Cardiac muscle cell (in vitro differentiated cells and primary cell): ENCODE measurements at regions not wholly inside any gene's neighbourhood (a gene's known extent, or its start where the extent isn't known, plus 50 kb on each side); places are given as distances from the start of the nearest gene placed in this dataset.

ENCODE experiments used
- DNase-seq, 2 donors: peaks; one replicate each; pipeline versions ENCODE4 v3.0.0 to v3.0.0-alpha.2; 2010 to 2017; ENCODE audit warnings: low read depth in 1 of 2, low spot score in 1 of 2
- H3K27ac ChIP-seq: fragments of 200-600 bp; sonication (generic); 2 replicates; pipeline ENCODE4 v1.5.1; 2016
- H3K27me3 ChIP-seq: fragments of 200-600 bp; sonication (generic); 2 replicates; pipeline ENCODE4 v1.6.0; 2016; ENCODE audit warnings: control low read depth
- H3K36me3 ChIP-seq: fragments of 200-600 bp; sonication (generic); 2 replicates; pipeline ENCODE4 v1.5.1; 2016; ENCODE audit warnings: control low read depth
- H3K4me1 ChIP-seq: fragments of 200-600 bp; sonication (generic); 2 replicates; pipeline ENCODE4 v1.8.1; 2017; ENCODE audit warnings: low read depth, mild to moderate bottlenecking, mixed run types
- H3K4me3 ChIP-seq: fragments of 200-600 bp; sonication (generic); 2 replicates; pipeline ENCODE4 v1.5.1; 2016; ENCODE audit warnings: mild to moderate bottlenecking
- H3K9me3 ChIP-seq: fragments of 200-600 bp; sonication (generic); 2 replicates; pipeline ENCODE4 v1.5.1; 2017; ENCODE audit warnings: low read depth, mild to moderate bottlenecking, control low read depth
- CTCF ChIP-seq: IDR thresholded peaks from 2 replicates; pipeline ENCODE4 v1.5.1; 2012; ENCODE audit warnings: low read depth, mild to moderate bottlenecking, low read length

- H3K4me3 ChIP-seq = no peak overlapping the region
- H3K27me3 ChIP-seq = no peaks in the 10 kb centered on the region
- H3K36me3 ChIP-seq = no peaks in the 10 kb centered on the region
- no peak overlapping the region for H3K27ac ChIP-seq
- H3K4me1 ChIP-seq = no peaks in the 10 kb centered on the region
- no peak for DNase-seq
- no peak for TF ChIP-seq CTCF
- no peaks in the 10 kb centered on the region for H3K9me3 ChIP-seq
Observed at GRCh38 chr1:189644970-189645369, 832.7 kb downstream of the BRINP3 start.

DNA sequence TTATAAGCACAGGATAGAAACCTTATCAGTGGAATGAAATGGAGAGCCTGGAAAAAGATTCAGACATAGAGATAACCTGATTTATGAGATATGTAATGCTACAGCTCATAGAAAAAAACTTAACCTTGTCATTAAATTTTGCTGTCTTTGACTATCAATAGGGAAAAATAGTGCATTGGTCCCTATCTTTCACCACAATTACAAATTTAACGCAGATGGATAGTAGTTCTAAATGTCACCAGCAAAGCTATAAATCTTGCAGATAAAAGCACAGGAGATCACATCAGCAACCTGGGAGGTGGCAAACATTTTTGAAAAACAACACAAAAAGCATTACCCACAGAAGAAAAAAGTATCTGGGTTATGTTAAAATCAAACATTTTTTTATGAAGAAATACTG lies 831.6 kb downstream of the BRINP3 start:
- Histone ChIP-seq H3K27me3 (no peaks in the 10 kb centered on the region), H3K4me1 (no peaks in the 10 kb centered on the region), H3K27ac (no peak overlapping the region), H3K36me3 (no peaks in the 10 kb centered on the region), H3K9me3 (no peaks in the 10 kb centered on the region), H3K4me3 (no peak overlapping the region)
- no peak for TF ChIP-seq CTCF
- DNase-seq = no peak

DNA sequence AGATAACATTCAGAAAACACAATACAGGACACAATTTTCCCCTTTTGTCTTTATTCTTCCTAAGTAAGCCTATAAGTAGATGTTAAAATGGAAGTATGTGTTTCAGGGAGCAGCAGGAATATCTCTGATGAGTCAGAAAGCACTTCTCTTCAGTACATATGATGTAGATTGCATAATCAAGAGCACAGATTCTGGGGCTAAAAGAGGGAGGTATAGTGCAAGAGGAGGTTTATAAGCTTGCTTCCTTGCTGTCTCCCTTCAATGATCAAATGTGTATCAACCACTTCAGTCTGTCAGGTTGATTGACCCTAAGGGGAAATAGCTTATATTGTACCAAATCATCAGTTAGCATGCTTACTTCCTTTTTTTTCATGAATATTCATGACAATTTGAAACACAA lies 822.8 kb downstream of the BRINP3 start:
- no peaks in the 10 kb centered on the region for H3K4me1 ChIP-seq
- no peak overlapping the region for H3K4me3 ChIP-seq
- no peak overlapping the region for H3K27ac ChIP-seq
- no peaks in the 10 kb centered on the region for H3K27me3 ChIP-seq
- no peaks in the 10 kb centered on the region for H3K36me3 ChIP-seq
- peak in 1 of 2 donors; percentile 68 for DNase-seq
- TF ChIP-seq CTCF = no peak
- H3K9me3 ChIP-seq = no peaks in the 10 kb centered on the region

DNA sequence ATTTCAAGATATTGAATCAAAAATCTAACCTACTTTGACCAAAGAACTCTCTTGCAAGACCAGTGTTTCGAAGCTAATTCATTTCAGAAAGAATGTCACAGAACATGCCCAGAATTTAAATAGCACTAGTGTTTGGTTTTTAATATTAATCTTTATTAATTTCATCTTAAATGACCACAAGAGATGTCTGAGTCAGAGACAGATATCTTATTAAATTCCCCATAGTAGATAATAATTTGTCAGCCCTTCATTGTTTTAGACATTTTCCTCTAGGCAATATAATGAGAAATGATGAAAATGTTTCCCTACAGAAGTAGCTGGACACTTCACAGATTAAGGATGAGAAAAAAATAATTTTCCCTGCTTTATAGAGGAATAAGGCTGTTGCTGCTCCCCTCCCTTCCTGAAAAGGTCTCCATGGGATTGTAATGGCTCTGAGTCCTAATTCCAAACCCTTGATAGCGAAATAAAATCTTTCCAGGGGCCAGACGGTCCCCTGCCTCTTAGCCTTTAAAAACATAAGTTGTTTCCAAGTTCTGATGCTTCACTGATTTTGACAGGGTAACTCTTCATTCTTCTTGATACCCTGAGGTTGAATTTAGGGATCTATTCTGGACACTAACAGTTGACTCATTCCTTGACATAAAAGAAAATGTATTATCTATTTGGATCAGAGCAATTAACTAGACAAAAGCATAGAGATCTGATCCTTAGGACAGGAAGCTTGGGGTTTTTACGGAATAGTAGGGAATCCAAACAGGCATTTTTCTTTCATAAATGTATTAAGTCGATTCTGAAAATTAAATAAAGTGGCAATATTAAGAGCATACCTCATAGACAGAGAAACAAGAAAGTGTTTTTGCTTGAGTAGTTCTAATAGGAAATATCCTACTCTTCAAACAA lies 820.8 kb downstream of the BRINP3 start:
- H3K27ac ChIP-seq = no peak overlapping the region
- H3K4me3 ChIP-seq = no peak overlapping the region
- TF ChIP-seq CTCF = no peak
- no peaks in the 10 kb centered on the region for H3K4me1 ChIP-seq
- no peaks in the 10 kb centered on the region for H3K27me3 ChIP-seq
- no peaks in the 10 kb centered on the region for H3K9me3 ChIP-seq
- no peaks in the 10 kb centered on the region for H3K36me3 ChIP-seq
- DNase-seq = no peak

GRCh38 chr1:189657715-189658114 lies 819.9 kb downstream of the BRINP3 start:
- no peak for DNase-seq
- H3K36me3 ChIP-seq = no peaks in the 10 kb centered on the region
- no peak for TF ChIP-seq CTCF
- no peaks in the 10 kb centered on the region for H3K4me1 ChIP-seq
- H3K27me3 ChIP-seq = no peaks in the 10 kb centered on the region
- H3K9me3 ChIP-seq = no peaks in the 10 kb centered on the region
- H3K27ac ChIP-seq = no peak overlapping the region
- no peak overlapping the region for H3K4me3 ChIP-seq
